DOHH2 (cell line): ENCODE measurements at regions not wholly inside any gene's neighbourhood (a gene's known extent, or its start where the extent isn't known, plus 50 kb on each side); places are given as distances from the start of the nearest gene placed in this dataset.

Experiments used
- H3F3A ChIP-seq: fragments of 200-600 bp; sonication (generic), shearing (Covaris generic); 2 replicates; pipeline ENCODE4 v1.6.0; 2016; ENCODE audit warnings: antibody characterized with exemption, mild to moderate bottlenecking; ENCODE audit not compliant: control insufficient read depth, insufficient read depth
- H3K27ac ChIP-seq: fragments of 200-600 bp; sonication (generic); 2 replicates; pipeline ENCODE4 v1.5.1; 2014; ENCODE audit warnings: low read depth, mild to moderate bottlenecking, low read length, moderate library complexity
- H3K27me3 ChIP-seq: fragments of 200-600 bp; sonication (generic); 2 replicates; pipeline ENCODE4 v1.6.1; 2014; ENCODE audit warnings: mild to moderate bottlenecking, low read length, mixed read lengths; ENCODE audit not compliant: control insufficient read depth
- H3K36me3 ChIP-seq: fragments of 200-600 bp; sonication (generic); 2 replicates; pipeline ENCODE4 v1.6.1; 2014; ENCODE audit warnings: mild to moderate bottlenecking, low read length, moderate library complexity, mixed read lengths; ENCODE audit not compliant: control insufficient read depth
- H3K4me1 ChIP-seq: fragments of 200-600 bp; sonication (generic); 2 replicates; pipeline ENCODE4 v1.6.1; 2014; ENCODE audit warnings: mild to moderate bottlenecking, low read length, mixed read lengths; ENCODE audit not compliant: control insufficient read depth
- H3K4me2 ChIP-seq: fragments of 200-600 bp; sonication (generic); 2 replicates; pipeline ENCODE4 v1.6.0; 2014; ENCODE audit warnings: mild to moderate bottlenecking, low read length, moderate library complexity
- H3K4me3 ChIP-seq: fragments of 200-600 bp; sonication (generic); 2 replicates; pipeline ENCODE4 v1.5.1; 2014; ENCODE audit warnings: mild to moderate bottlenecking, low read length, mixed read lengths
- H3K79me2 ChIP-seq: fragments of 200-600 bp; sonication (generic); 2 replicates; pipeline ENCODE4 v1.6.1; 2014; ENCODE audit warnings: mild to moderate bottlenecking, low read length, mixed read lengths; ENCODE audit not compliant: control insufficient read depth
- H3K9me2 ChIP-seq: fragments of 200-600 bp; sonication (generic); replicated peaks from 2 replicates; pipeline ENCODE4 v1.6.1; 2014; ENCODE audit warnings: mild to moderate bottlenecking, low read length, mixed read lengths; ENCODE audit not compliant: control insufficient read depth
- H3K9me3 ChIP-seq: fragments of 200-600 bp; sonication (generic); 2 replicates; pipeline ENCODE4 v1.6.1; 2014; ENCODE audit warnings: antibody characterized with exemption, low read length, mixed read lengths; ENCODE audit not compliant: control insufficient read depth, insufficient read depth
- H4K20me1 ChIP-seq: fragments of 200-600 bp; sonication (generic); 2 replicates; pipeline ENCODE4 v1.6.0; 2014; ENCODE audit warnings: low read depth, mild to moderate bottlenecking, antibody characterized with exemption, low read length, moderate library complexity; ENCODE audit not compliant: control insufficient read depth, insufficient read depth
- CTCF ChIP-seq: fragments of 200-600 bp; sonication (generic); IDR thresholded peaks from one replicate; pipeline ENCODE4 v1.5.1; 2014; ENCODE audit warnings: antibody characterized with exemption, mild to moderate bottlenecking, low read depth, low read length; ENCODE audit not compliant: poor library complexity, severe bottlenecking
- EZH2phosphoT487 ChIP-seq: fragments of 200-600 bp; sonication (generic); IDR thresholded peaks from 2 replicates; pipeline ENCODE4 v1.6.1; 2017; ENCODE audit warnings: borderline replicate concordance, mild to moderate bottlenecking, antibody characterized with exemption, low read length, moderate library complexity, mixed read lengths

- Histone ChIP-seq H3K4me3 (no peak overlapping the region), H3K36me3 (no peaks in the 10 kb centered on the region), H4K20me1 (no peaks in the 10 kb centered on the region), H3K27ac (no peak overlapping the region), H3K4me1 (no peaks in the 10 kb centered on the region), H3K9me2 (no peaks in the 10 kb centered on the region), H3K4me2 (no peak overlapping the region), H3F3A (no peaks in the 10 kb centered on the region), H3K27me3 (no peaks in the 10 kb centered on the region), H3K79me2 (no peaks in the 10 kb centered on the region), H3K9me3 (no peaks in the 10 kb centered on the region)
- no peak for TF ChIP-seq EZH2phosphoT487
Observed at GRCh38 chrX:14354521-14354920, 174.8 kb upstream of the GLRA2 start.

DNA sequence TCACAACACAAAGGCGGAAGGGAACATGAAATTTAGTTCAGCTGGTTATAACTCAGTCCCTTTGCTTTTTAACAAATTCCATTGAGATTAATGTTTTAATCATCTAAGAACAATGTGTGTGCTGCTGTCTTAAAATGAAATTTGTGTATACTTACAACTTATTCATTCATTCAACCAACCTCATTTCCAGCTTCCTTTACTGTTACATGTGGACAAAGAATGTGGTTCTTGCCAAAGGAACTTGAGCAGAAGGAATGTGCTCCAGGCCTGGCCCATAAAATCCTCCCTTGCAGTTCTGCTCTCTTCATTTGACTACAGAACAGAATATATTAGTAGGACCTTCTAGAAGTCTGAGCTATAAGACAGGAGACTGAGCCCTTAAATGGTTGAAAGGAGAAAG is 176.8 kb upstream of the GLRA2 start:
- H3K79me2 ChIP-seq = no peaks in the 10 kb centered on the region
- H3K4me2 ChIP-seq = no peak overlapping the region
- TF ChIP-seq CTCF = no peak
- TF ChIP-seq EZH2phosphoT487 = no peak
- no peaks in the 10 kb centered on the region for H3K9me3 ChIP-seq
- H3K9me2 ChIP-seq = no peaks in the 10 kb centered on the region
- H3K27ac ChIP-seq = no peak overlapping the region
- H3F3A ChIP-seq = no peaks in the 10 kb centered on the region
- no peaks in the 10 kb centered on the region for H4K20me1 ChIP-seq
- H3K4me1 ChIP-seq = no peaks in the 10 kb centered on the region
- no peaks in the 10 kb centered on the region for H3K27me3 ChIP-seq
- H3K4me3 ChIP-seq = no peak overlapping the region
- no peaks in the 10 kb centered on the region for H3K36me3 ChIP-seq

- H3K4me1 ChIP-seq = no peaks in the 10 kb centered on the region
Observed at GRCh38 chrX:14351611-14352303, 177.6 kb upstream of the GLRA2 start.

More at GRCh38 chrX:14351611-14352303, 177.6 kb upstream of the GLRA2 start:
- H3K36me3 ChIP-seq = no peaks in the 10 kb centered on the region
- no peaks in the 10 kb centered on the region for H3K9me2 ChIP-seq
- no peak overlapping the region for H3K27ac ChIP-seq
- no peak overlapping the region for H3K4me2 ChIP-seq
- no peaks in the 10 kb centered on the region for H4K20me1 ChIP-seq
- no peaks in the 10 kb centered on the region for H3K27me3 ChIP-seq
- no peaks in the 10 kb centered on the region for H3K79me2 ChIP-seq
- no peaks in the 10 kb centered on the region for H3F3A ChIP-seq
- TF ChIP-seq EZH2phosphoT487 (no peak), CTCF (no peak)
- no peak overlapping the region for H3K4me3 ChIP-seq
- no peaks in the 10 kb centered on the region for H3K9me3 ChIP-seq
